OCI-LY3 (cell line): ENCODE measurements at regions not wholly inside any gene's neighbourhood (a gene's known extent, or its start where the extent isn't known, plus 50 kb on each side); places are given as distances from the start of the nearest gene placed in this dataset.

Experiments
- H2AFZ ChIP-seq: fragments of 200-600, 300-600 bp; shearing (Covaris generic); 2 replicates; pipeline ENCODE4 v1.6.0; 2014; ENCODE audit warnings: antibody characterized with exemption, low read depth, low read length
- H3K27ac ChIP-seq: fragments of 200-600, 300-600 bp; sonication (generic); 2 replicates; pipeline ENCODE4 v1.5.1; 2014; ENCODE audit warnings: mild to moderate bottlenecking, low read length, moderate library complexity, mixed read lengths
- H3K27me3 ChIP-seq: fragments of 200-600, 300-600 bp; sonication (generic); 2 replicates; pipeline ENCODE4 v1.6.1; 2014; ENCODE audit warnings: low read depth, low read length, mixed read lengths
- H3K36me3 ChIP-seq: fragments of 200-600, 300-600 bp; sonication (generic); replicated peaks from 2 replicates; pipeline ENCODE3; 2014; ENCODE audit warnings: low read depth, low read length, mixed read lengths
- H3K4me1 ChIP-seq: fragments of 300-600, 200-600 bp; sonication (generic); 2 replicates; pipeline ENCODE4 v1.6.1; 2014; ENCODE audit warnings: low read length, mixed read lengths
- H3K4me2 ChIP-seq: fragments of 200-600, 300-600 bp; sonication (generic); 2 replicates; pipeline ENCODE4 v1.6.1; 2014; ENCODE audit warnings: low read length, mixed read lengths
- H3K4me3 ChIP-seq: fragments of 300-600, 200-600 bp; sonication (generic); 2 replicates; pipeline ENCODE4 v1.5.1; 2014; ENCODE audit warnings: antibody characterized with exemption, mild to moderate bottlenecking, low read length, moderate library complexity
- H3K79me2 ChIP-seq: fragments of 300-600, 200-600 bp; shearing (Covaris generic); 2 replicates; pipeline ENCODE4 v1.6.1; 2014; ENCODE audit warnings: mild to moderate bottlenecking, low read length, mixed read lengths
- H3K9ac ChIP-seq: fragments of 300-600, 200-600 bp; shearing (Covaris generic); 2 replicates; pipeline ENCODE4 v1.6.0; 2014; ENCODE audit warnings: mild to moderate bottlenecking, low read length, moderate library complexity
- H3K9me3 ChIP-seq: fragments of 200-600, 300-600 bp; shearing (Covaris generic); 2 replicates; pipeline ENCODE4 v1.6.1; 2014; ENCODE audit warnings: low read length, mixed read lengths; ENCODE audit not compliant: insufficient read depth
- H4K20me1 ChIP-seq: fragments of 200-600, 300-600 bp; sonication (generic); 2 replicates; pipeline ENCODE4 v1.6.1; 2016; ENCODE audit warnings: low read length, mixed read lengths; ENCODE audit not compliant: insufficient read depth
- CTCF ChIP-seq: fragments of 200-600, 300-600 bp; sonication (generic); IDR thresholded peaks from 2 replicates; pipeline ENCODE4 v1.5.1; 2014; ENCODE audit warnings: antibody characterized with exemption, low read length, low read depth
- EZH2phosphoT487 ChIP-seq: fragments of 200-600 bp; shearing (Covaris generic); IDR thresholded peaks from 2 replicates; pipeline ENCODE4 v1.6.1; 2018; ENCODE audit warnings: antibody characterized with exemption, mixed run types, low read depth

DNA sequence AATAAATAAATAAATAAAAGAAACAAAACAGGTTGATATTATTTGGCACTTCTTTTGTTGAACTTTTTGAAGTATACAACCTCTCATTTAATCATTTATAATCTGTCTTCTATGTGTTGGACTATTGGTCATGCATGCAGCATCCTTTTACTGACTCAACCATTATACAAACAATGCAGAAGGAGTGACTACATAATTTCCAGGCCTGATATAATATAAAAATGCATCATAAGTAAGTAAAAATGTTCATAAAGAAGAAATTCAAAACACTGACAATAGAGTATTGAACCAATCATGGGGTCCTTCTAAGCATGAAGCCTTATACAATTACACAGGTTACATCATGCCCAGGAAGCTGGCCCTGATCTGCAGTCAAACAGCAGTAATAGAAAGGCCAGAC is 141.5 kb upstream of the FN1 start:
- H3K4me2 ChIP-seq, result no peak overlapping the region

DNA sequence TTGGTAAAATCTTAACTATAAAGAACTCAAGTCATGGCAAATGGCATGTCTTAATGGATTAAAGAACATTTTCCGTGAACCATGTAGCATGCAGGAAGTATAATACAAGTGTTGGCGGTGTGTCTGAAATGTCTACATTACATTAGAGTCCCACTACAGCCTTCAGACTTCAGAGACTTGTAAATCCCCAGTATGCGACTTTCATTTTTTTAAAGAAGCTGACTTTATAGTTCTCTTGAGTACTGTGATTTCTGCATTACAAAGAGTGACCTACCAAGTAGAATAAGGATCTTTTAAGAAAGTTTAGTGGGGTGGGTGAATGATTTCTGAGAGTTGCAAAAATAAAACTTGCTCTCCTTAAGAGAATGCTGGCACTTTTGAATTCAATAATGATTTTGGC is 140.7 kb upstream of the FN1 start:
- TF ChIP-seq CTCF (no peak), EZH2phosphoT487 (no peak)
- no peak overlapping the region for H3K27ac ChIP-seq

More for the DNA sequence above, 141.5 kb upstream of the FN1 start:
- no peak overlapping the region for H3K9ac ChIP-seq
- H3K79me2 ChIP-seq, result no peaks in the 10 kb centered on the region
- H3K27me3 ChIP-seq, result no peaks in the 10 kb centered on the region
- H3K4me1 ChIP-seq, result no peaks in the 10 kb centered on the region
- TF ChIP-seq EZH2phosphoT487 (no peak), CTCF (no peak)
- no peaks in the 10 kb centered on the region for H4K20me1 ChIP-seq
- H3K9me3 ChIP-seq, result no peaks in the 10 kb centered on the region
- no peak overlapping the region for H2AFZ ChIP-seq
- H3K36me3 ChIP-seq, result no peaks in the 10 kb centered on the region
- no peak overlapping the region for H3K27ac ChIP-seq
- no peak overlapping the region for H3K4me3 ChIP-seq

GRCh38 chr2:215573496-215573895 is 137.6 kb upstream of the FN1 start:
- H3K27ac ChIP-seq, result no peak overlapping the region
- H3K4me2 ChIP-seq, result no peak overlapping the region
- no peak overlapping the region for H2AFZ ChIP-seq
- H3K36me3 ChIP-seq, result no peaks in the 10 kb centered on the region
- no peaks in the 10 kb centered on the region for H3K27me3 ChIP-seq
- no peaks in the 10 kb centered on the region for H3K9me3 ChIP-seq
- no peaks in the 10 kb centered on the region for H4K20me1 ChIP-seq
- no peak overlapping the region for H3K9ac ChIP-seq
- no peaks in the 10 kb centered on the region for H3K4me1 ChIP-seq
- H3K79me2 ChIP-seq, result no peaks in the 10 kb centered on the region
- H3K4me3 ChIP-seq, result no peak overlapping the region
- TF ChIP-seq CTCF, result no peak
- no peak for TF ChIP-seq EZH2phosphoT487

More for the DNA sequence above, 140.7 kb upstream of the FN1 start:
- Histone ChIP-seq H2AFZ (no peak overlapping the region), H3K9ac (no peak overlapping the region), H3K4me3 (no peak overlapping the region), H4K20me1 (no peaks in the 10 kb centered on the region), H3K79me2 (no peaks in the 10 kb centered on the region), H3K27me3 (no peaks in the 10 kb centered on the region), H3K9me3 (no peaks in the 10 kb centered on the region), H3K4me2 (no peak overlapping the region), H3K4me1 (no peaks in the 10 kb centered on the region), H3K36me3 (no peaks in the 10 kb centered on the region)

DNA sequence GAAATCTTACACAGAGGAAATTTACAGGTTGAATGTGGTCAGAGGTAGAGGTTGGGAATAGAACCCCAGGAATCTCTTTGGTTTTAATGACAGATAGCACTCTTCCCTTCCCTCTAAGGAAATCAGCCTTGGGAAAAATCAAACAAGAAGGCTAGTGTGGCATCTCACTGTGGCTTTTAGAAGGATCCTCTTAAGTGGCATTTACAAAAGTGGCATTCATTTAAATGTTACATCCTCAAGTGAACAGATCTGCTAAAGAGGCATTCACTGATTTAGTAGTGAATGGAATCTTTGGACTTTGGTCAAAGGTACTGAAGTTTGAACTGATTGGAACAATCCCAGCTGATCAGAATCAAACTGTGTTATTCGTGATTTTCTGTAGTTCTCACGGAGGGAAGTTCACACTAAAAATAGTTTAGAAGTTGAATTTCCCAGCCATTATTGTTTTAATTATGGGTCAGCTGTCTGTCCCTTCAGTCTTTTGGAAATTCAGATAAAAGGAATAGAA is 136.5 kb upstream of the FN1 start:
- Histone ChIP-seq H3K27ac (no peak overlapping the region), H4K20me1 (no peaks in the 10 kb centered on the region), H3K79me2 (no peaks in the 10 kb centered on the region), H3K27me3 (no peaks in the 10 kb centered on the region), H3K36me3 (no peaks in the 10 kb centered on the region), H3K4me1 (no peaks in the 10 kb centered on the region), H3K9ac (no peak overlapping the region), H2AFZ (no peak overlapping the region), H3K4me3 (no peak overlapping the region), H3K9me3 (no peaks in the 10 kb centered on the region), H3K4me2 (no peak overlapping the region)
- TF ChIP-seq EZH2phosphoT487, result no peak
- TF ChIP-seq CTCF, result no peak
